CD14-positive monocyte (primary cell): ENCODE measurements at regions not wholly inside any gene's neighbourhood (a gene's known extent, or its start where the extent isn't known, plus 50 kb on each side); places are given as distances from the start of the nearest gene placed in this dataset.

Source experiments
- DNase-seq, 3 donors: peaks; one replicate each; pipeline ENCODE4 v3.0.0-alpha.2; 2011 to 2022
- H2AFZ ChIP-seq: 2 replicates; pipeline ENCODE4 v1.6.0; 2012; ENCODE audit warnings: mild to moderate bottlenecking, low read depth, low read length, inconsistent platforms; ENCODE audit not compliant: insufficient read depth, poor library complexity, severe bottlenecking
- H3K27ac ChIP-seq, 2 donors: 1 replicate in 1 of 2; 2 replicates in 1 of 2; pipeline ENCODE4 v1.5.1; 2012 to 2013; ENCODE audit warnings: low read length in 2 of 2, control low read depth in 1 of 2, inconsistent platforms in 1 of 2, low read depth in 1 of 2, mild to moderate bottlenecking in 1 of 2
- H3K27me3 ChIP-seq, 2 donors: one replicate each; pipeline versions ENCODE4 v1.6.0 to v1.6.1; 2011 to 2013; ENCODE audit warnings: low read length in 2 of 2; ENCODE audit not compliant: control insufficient read depth in 2 of 2, insufficient read depth in 2 of 2
- H3K36me3 ChIP-seq, 2 donors: replicated peaks in 1 of 2; 1 replicate in 1 of 2; 2 replicates in 1 of 2; pipeline versions ENCODE4 v1.5.1 to v1.6.1; 2012 to 2013; ENCODE audit warnings: low read length in 2 of 2, control low read depth in 1 of 2, inconsistent platforms in 1 of 2, mild to moderate bottlenecking in 1 of 2; ENCODE audit not compliant: insufficient read depth in 2 of 2, control insufficient read depth in 1 of 2
- H3K4me1 ChIP-seq, 2 donors: 1 replicate in 1 of 2; 2 replicates in 1 of 2; pipeline versions ENCODE4 v1.5.1 to v1.6.1; 2012 to 2013; ENCODE audit warnings: low read length in 2 of 2, control low read depth in 1 of 2, inconsistent platforms in 1 of 2, mild to moderate bottlenecking in 1 of 2, moderate library complexity in 1 of 2; ENCODE audit not compliant: insufficient read depth in 2 of 2, control insufficient read depth in 1 of 2
- H3K4me2 ChIP-seq: replicated peaks from 2 replicates; pipeline ENCODE3; 2012; ENCODE audit warnings: low read length, moderate library complexity, mild to moderate bottlenecking; ENCODE audit not compliant: poor library complexity, severe bottlenecking; ENCODE audit errors: extremely low read depth
- H3K4me3 ChIP-seq, 3 experiments: fragments of 200-600 bp in 1 of 3; sonication (generic) in 1 of 3; replicated peaks in 1 of 3; 1 replicate in 2 of 3; 2 replicates in 1 of 3; pipeline ENCODE4 v1.5.1; 2011 to 2013; ENCODE audit warnings: low read length in 3 of 3, mild to moderate bottlenecking in 3 of 3, control low read depth in 2 of 3, low read depth in 2 of 3, inconsistent platforms in 1 of 3, moderate library complexity in 1 of 3
- H3K79me2 ChIP-seq: 2 replicates; pipeline ENCODE4 v1.6.0; 2012; ENCODE audit warnings: mild to moderate bottlenecking, control low read depth, inconsistent platforms, low read length, moderate library complexity; ENCODE audit not compliant: insufficient read depth
- H3K9ac ChIP-seq: 2 replicates; pipeline ENCODE4 v1.6.0; 2017; ENCODE audit warnings: low read length, mild to moderate bottlenecking; ENCODE audit not compliant: insufficient read depth, poor library complexity, severe bottlenecking
- H3K9me3 ChIP-seq, 2 donors: replicated peaks in 1 of 2; 1 replicate in 1 of 2; 2 replicates in 1 of 2; pipeline versions ENCODE4 v1.5.1 to v1.6.1; 2012 to 2013; ENCODE audit warnings: low read length in 2 of 2, control low read depth in 1 of 2; ENCODE audit not compliant: control insufficient read depth in 1 of 2, insufficient read depth in 1 of 2
- H4K20me1 ChIP-seq: 2 replicates; pipeline ENCODE4 v1.6.0; 2012; ENCODE audit warnings: mild to moderate bottlenecking, low read length, control low read depth, moderate library complexity; ENCODE audit not compliant: insufficient read depth
- H3K27ac Mint-ChIP-seq, 7 donors: one replicate each; pipeline ENCODE4 v1.8.0; 2020; ENCODE audit warnings: mild to moderate bottlenecking in 7 of 7, mixed read lengths in 7 of 7, moderate library complexity in 6 of 7, inconsistent platforms in 2 of 7
- H3K27me3 Mint-ChIP-seq, 3 donors: one replicate each; pipeline ENCODE4 v1.8.0; 2021 to 2022; ENCODE audit warnings: low read depth in 3 of 3, mild to moderate bottlenecking in 3 of 3, mixed read lengths in 3 of 3, moderate library complexity in 3 of 3, inconsistent platforms in 1 of 3
- H3K36me3 Mint-ChIP-seq, 2 donors: one replicate each; pipeline ENCODE4 v1.8.0; 2020; ENCODE audit warnings: mixed read lengths in 2 of 2, inconsistent platforms in 1 of 2, mild to moderate bottlenecking in 1 of 2
- H3K4me1 Mint-ChIP-seq: one replicate; pipeline ENCODE4 v1.8.0; 2020; ENCODE audit warnings: mild to moderate bottlenecking, mixed read lengths
- H3K4me3 Mint-ChIP-seq, 2 donors: one replicate each; pipeline ENCODE4 v1.8.0; 2020; ENCODE audit warnings: mild to moderate bottlenecking in 2 of 2, mixed read lengths in 2 of 2, moderate library complexity in 1 of 2
- H3K9me3 Mint-ChIP-seq, 7 donors: one replicate each; pipeline ENCODE4 v1.8.0; 2020 to 2022; ENCODE audit warnings: mixed read lengths in 7 of 7, mild to moderate bottlenecking in 6 of 7, moderate library complexity in 6 of 7, inconsistent platforms in 2 of 7
- WGBS: methylation state at CpG from one replicate; pipeline ENCODE4 v1.1.5; 2013; ENCODE audit warnings: missing lambda C conversion rate; ENCODE audit not compliant: insufficient coverage; 5-methylcytosine and 5-hydroxymethylcytosine counted together
- intact Hi-C, 2 donors: fragments of 100-400 bp; cut with micrococcal nuclease; formaldehyde crosslinking; loops; one replicate each; pipeline versions ENCODE4 v1.15.0 to v1.15.1; 2023
- TF ChIP-seq, protein P1 (sequence below): fragments of 200-600 bp; IDR thresholded peaks from one replicate; pipeline ENCODE4 v1.8.0; 2022; ENCODE audit warnings: antibody characterized with exemption, mild to moderate bottlenecking

GRCh38 chr13:62525652-62526051 lies 1110.0 kb upstream of the PCDH20 start:
- no peaks in the 10 kb centered on the region for H3K36me3 ChIP-seq
- no CpG with 5 or more reads among the region's 2 CpGs for WGBS
- no peaks in the 10 kb centered on the region for H3K27me3 ChIP-seq
- Mint-ChIP-seq H3K27ac (no peak overlapping the region), H3K27me3 (no peaks in the 10 kb centered on the region), H3K9me3 (peaks cover 0 to 3% (median 0%) of the 10 kb centered on the region in 7 donors), H3K4me1 (no peaks in the 10 kb centered on the region), H3K36me3 (no peaks in the 10 kb centered on the region), H3K4me3 (no peak overlapping the region)
- no peaks in the 10 kb centered on the region for H3K79me2 ChIP-seq
- DNase-seq = no peak
- H3K9ac ChIP-seq = no peak overlapping the region
- no peaks in the 10 kb centered on the region for H4K20me1 ChIP-seq
- TF ChIP-seq, protein P1, sequence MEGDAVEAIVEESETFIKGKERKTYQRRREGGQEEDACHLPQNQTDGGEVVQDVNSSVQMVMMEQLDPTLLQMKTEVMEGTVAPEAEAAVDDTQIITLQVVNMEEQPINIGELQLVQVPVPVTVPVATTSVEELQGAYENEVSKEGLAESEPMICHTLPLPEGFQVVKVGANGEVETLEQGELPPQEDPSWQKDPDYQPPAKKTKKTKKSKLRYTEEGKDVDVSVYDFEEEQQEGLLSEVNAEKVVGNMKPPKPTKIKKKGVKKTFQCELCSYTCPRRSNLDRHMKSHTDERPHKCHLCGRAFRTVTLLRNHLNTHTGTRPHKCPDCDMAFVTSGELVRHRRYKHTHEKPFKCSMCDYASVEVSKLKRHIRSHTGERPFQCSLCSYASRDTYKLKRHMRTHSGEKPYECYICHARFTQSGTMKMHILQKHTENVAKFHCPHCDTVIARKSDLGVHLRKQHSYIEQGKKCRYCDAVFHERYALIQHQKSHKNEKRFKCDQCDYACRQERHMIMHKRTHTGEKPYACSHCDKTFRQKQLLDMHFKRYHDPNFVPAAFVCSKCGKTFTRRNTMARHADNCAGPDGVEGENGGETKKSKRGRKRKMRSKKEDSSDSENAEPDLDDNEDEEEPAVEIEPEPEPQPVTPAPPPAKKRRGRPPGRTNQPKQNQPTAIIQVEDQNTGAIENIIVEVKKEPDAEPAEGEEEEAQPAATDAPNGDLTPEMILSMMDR = no peak
- H3K4me3 ChIP-seq = no peak overlapping the region
- no peaks in the 10 kb centered on the region for H3K9me3 ChIP-seq
- H3K4me1 ChIP-seq = no peaks in the 10 kb centered on the region
- no peak overlapping the region for H3K27ac ChIP-seq
- H3K4me2 ChIP-seq = no peak overlapping the region
- H2AFZ ChIP-seq = no peak overlapping the region
- intact Hi-C loops = no loop called here

DNA sequence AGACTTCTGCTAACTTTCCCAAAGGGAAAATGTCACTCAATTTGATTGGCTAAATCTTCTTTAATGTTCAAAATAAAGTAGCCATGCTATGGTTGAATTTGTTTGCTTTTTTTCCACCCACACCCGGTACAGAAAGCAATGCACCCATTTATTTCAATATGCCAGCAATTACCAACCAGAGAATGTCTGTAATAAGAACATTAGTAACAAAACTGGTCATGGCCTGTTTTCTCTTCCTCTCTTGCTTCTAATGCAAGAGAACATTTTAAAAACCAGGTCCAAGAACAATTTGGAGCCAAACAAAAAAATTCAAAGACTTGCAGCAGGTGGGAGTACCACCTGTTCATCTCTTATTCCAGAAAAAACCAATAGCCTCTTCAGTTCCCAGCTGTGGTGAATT lies 1108.8 kb upstream of the PCDH20 start:
- no peak overlapping the region for H3K27ac Mint-ChIP-seq
- Histone ChIP-seq H3K4me3 (no peak overlapping the region), H3K79me2 (no peaks in the 10 kb centered on the region), H3K27me3 (no peaks in the 10 kb centered on the region), H3K9me3 (no peaks in the 10 kb centered on the region), H3K27ac (no peak overlapping the region), H3K4me2 (no peak overlapping the region), H3K9ac (no peak overlapping the region), H3K4me1 (no peaks in the 10 kb centered on the region), H2AFZ (no peak overlapping the region), H3K36me3 (no peaks in the 10 kb centered on the region), H4K20me1 (no peaks in the 10 kb centered on the region)
- TF ChIP-seq, protein P1 = no peak
- intact Hi-C loops = no loop called here
- no peaks in the 10 kb centered on the region for H3K4me1 Mint-ChIP-seq
- peaks cover 0 to 3% (median 0%) of the 10 kb centered on the region in 7 donors for H3K9me3 Mint-ChIP-seq
- H3K4me3 Mint-ChIP-seq = no peak overlapping the region
- no peaks in the 10 kb centered on the region for H3K27me3 Mint-ChIP-seq
- WGBS = no CpG with 5 or more reads among the region's 1 CpG
- DNase-seq = no peak
- H3K36me3 Mint-ChIP-seq = no peaks in the 10 kb centered on the region
